Activated naive CD8-positive, alpha-beta T cell treated with anti-CD3 and anti-CD28 coated beads, Interleukin-2, amount 50 U/mL, for 24 hours (primary cell): ENCODE measurements at regions not wholly inside any gene's neighbourhood (a gene's known extent, or its start where the extent isn't known, plus 50 kb on each side); places are given as distances from the start of the nearest gene placed in this dataset.
"Not testable (repeated sequence)": the region's sequence is repeated elsewhere in the genome, so short reads cannot be mapped to it uniquely, and the experiment has no call there.

Experiments used
- ATAC-seq: fragments of 150-1000 bp; cut with Tn5 transposase; one replicate; pipeline ENCODE4 v1.10.0; 2021
- DNase-seq: peaks from one replicate; pipeline ENCODE4 v3.0.0; 2021
- H3K27ac Mint-ChIP-seq: one replicate; pipeline ENCODE4 v1.8.0; 2021; ENCODE audit warnings: mild to moderate bottlenecking, mixed read lengths
- H3K27me3 Mint-ChIP-seq: one replicate; pipeline ENCODE4 v1.8.0; 2021; ENCODE audit warnings: mixed read lengths
- H3K36me3 Mint-ChIP-seq: one replicate; pipeline ENCODE4 v1.8.0; 2021; ENCODE audit warnings: low read depth, mixed read lengths
- H3K4me1 Mint-ChIP-seq: one replicate; pipeline ENCODE4 v1.8.0; 2021; ENCODE audit warnings: mixed read lengths
- H3K4me3 Mint-ChIP-seq: one replicate; pipeline ENCODE4 v1.8.0; 2021; ENCODE audit warnings: mild to moderate bottlenecking, moderate library complexity, mixed read lengths
- H3K9me3 Mint-ChIP-seq: one replicate; pipeline ENCODE4 v1.8.0; 2021; ENCODE audit warnings: mixed read lengths

DNA sequence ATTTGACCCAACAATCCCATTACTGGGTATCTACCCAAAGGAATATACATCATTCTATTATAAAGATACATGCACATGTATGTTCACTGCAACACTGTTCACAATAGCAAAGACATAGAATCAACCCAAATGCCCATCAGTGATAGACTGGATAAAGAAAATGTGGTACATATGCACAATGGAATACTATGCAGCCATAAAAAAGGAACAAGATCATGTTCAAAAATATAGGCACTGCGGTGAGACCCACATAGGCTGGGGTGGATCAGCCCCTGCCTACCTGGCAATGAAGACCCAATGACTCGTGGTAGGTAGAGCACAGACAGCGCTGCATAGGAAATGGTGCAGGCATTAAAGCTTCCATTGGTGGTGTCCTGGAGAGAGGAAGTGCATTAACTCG is 88.6 kb upstream of the NFIL3 start:
- DNase-seq, H3K36me3 Mint-ChIP-seq, H3K27ac Mint-ChIP-seq, H3K4me1 Mint-ChIP-seq, H3K4me3 Mint-ChIP-seq, ATAC-seq, H3K9me3 Mint-ChIP-seq: not testable (repeated sequence)
- H3K27me3 Mint-ChIP-seq, result peaks cover 15% of the 10 kb centered on the region

DNA sequence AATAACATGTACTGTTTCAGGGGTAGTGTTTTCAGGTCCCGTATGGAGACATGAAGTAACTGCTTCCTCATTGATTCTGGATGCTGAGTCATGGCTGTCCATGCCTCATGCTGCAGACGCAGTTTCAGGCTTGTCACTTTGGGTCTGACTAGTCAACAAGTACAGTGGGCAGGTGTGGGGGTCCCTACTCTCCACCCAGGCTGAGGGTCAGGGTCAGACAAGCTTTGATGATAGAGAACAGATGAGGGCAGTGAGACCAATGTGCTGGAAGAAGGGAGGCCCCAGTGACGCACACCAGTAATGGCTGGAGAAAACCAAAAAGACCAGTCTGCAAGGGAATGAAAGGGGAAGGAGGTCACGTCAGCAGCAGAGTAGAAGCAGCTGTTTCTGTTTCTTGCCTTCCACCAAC is 80.0 kb upstream of the NFIL3 start:
- peaks cover 9% of the 10 kb centered on the region for H3K4me1 Mint-ChIP-seq
- H3K9me3 Mint-ChIP-seq, result no peaks in the 10 kb centered on the region
- ATAC-seq (peak; percentile 41), DNase-seq (no peak)
- peaks cover 14% of the 10 kb centered on the region for H3K27me3 Mint-ChIP-seq
- no peak overlapping the region for H3K27ac Mint-ChIP-seq
- no peaks in the 10 kb centered on the region for H3K36me3 Mint-ChIP-seq
- H3K4me3 Mint-ChIP-seq, result no peak overlapping the region

DNA sequence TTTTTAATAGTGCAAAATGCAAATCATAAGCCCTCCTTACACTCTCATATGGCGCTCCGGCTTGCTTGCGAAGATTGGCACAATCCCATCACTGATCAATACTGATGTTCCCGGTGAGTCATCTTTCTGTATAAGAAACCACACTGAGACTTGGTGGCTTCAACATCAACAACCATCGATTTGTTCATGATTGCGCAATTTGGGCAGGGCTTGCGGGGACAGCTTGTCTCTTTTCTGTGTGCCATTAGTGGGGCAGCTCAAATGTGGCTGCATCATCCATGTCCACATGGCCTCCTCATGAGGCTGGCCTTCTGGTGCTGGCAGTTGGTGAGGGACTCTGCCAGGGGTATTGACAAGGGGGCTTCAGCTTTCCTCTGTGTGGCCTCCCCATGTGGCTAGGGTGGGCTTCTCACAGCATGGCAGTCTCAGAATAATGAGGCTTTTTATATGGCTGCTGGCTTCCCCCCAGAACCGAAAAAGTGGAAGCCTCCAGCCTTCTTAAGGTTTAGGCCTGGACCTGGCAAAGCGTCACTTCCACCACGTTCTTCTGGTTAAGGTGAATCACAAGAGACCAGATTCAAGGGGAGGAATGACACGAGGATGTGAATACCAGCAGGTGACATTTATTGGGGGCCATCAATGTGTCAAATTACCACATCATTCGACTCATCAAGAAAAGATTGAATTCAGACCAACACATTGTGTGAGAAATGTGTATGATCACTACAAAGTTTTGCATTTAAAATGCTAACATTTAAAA is 79.5 kb upstream of the NFIL3 start:
- Mint-ChIP-seq H3K4me1 (peaks cover 9% of the 10 kb centered on the region), H3K27me3 (peaks cover 14% of the 10 kb centered on the region), H3K36me3 (no peaks in the 10 kb centered on the region), H3K9me3 (no peaks in the 10 kb centered on the region), H3K27ac (no peak overlapping the region), H3K4me3 (no peak overlapping the region)
- ATAC-seq (peak; percentile 66), DNase-seq (no peak)

DNA sequence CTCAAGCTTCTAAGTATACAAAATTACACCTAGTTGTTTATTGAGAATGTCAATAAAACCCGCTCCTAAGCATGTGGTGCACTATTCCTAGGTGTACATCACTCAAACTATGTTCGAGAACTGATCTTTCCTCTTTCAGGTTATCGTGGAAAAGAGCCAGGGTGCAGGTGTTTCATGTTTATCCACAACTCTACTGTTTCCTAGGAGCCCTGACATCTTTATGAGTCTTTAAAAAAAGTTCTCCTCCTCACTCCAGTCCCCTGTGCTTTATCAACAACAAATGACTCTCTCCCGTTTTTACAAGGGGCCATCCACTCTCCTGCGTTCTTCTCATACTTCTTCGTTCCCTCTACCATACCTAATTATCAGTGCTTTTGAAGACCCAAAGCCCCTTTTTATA is 78.8 kb upstream of the NFIL3 start:
- Mint-ChIP-seq H3K36me3 (no peaks in the 10 kb centered on the region), H3K27me3 (peaks cover 14% of the 10 kb centered on the region), H3K27ac (no peak overlapping the region), H3K9me3 (no peaks in the 10 kb centered on the region), H3K4me3 (no peak overlapping the region), H3K4me1 (peaks cover 9% of the 10 kb centered on the region)
- ATAC-seq (no peak), DNase-seq (no peak)

DNA sequence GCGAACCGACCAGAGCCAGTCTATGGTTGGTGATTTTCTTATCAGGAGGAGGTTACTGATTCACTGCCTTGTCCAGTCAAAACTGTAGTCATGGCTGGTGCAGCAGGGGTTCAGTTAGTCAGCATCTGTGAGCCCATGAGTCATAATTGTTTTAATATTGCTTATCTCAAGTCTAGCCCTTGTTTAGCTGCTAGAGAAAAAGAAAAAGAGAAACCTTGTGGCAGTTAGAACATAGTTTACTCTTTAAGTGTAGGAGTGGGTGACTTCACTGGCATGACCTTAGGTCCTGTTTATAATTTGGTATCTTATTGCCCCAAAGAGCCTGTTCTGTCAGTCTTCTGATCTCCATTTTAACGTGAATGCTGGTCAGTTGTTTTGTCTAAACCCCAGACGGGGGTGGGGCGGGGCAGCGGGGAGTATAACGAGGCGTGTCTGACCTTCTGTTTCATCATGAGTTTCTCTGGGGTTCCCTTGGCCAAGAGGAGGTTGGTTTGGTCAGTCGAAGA is 76.9 kb upstream of the NFIL3 start:
- no peaks in the 10 kb centered on the region for H3K36me3 Mint-ChIP-seq
- no peak for DNase-seq
- peak; percentile 74 for ATAC-seq
- no peaks in the 10 kb centered on the region for H3K9me3 Mint-ChIP-seq
- no peak overlapping the region for H3K4me3 Mint-ChIP-seq
- peaks cover 9% of the 10 kb centered on the region for H3K4me1 Mint-ChIP-seq
- H3K27me3 Mint-ChIP-seq, result peaks cover 21% of the 10 kb centered on the region
- H3K27ac Mint-ChIP-seq, result no peak overlapping the region

DNA sequence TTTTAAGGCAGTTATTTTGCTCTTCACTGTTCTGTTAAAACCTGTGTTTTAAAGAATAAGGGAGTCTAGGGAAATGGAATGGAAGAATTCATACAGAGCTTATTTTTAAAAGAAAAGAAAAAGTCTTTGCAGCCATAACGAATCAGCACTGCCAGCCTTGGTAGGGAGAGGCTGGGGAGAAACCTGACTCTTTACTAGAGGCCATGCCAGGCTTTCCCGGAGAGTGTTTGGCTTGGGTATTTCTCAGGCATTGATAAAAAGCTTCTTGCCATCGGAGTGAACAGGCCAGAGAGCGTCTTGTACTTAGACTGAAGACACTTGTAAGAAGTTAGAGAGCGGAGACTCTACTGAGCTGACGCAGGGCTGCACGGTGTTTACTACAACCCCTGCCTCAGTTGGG is 72.7 kb upstream of the NFIL3 start:
- peaks cover 6% of the 10 kb centered on the region for H3K4me1 Mint-ChIP-seq
- no peak for ATAC-seq

DNA sequence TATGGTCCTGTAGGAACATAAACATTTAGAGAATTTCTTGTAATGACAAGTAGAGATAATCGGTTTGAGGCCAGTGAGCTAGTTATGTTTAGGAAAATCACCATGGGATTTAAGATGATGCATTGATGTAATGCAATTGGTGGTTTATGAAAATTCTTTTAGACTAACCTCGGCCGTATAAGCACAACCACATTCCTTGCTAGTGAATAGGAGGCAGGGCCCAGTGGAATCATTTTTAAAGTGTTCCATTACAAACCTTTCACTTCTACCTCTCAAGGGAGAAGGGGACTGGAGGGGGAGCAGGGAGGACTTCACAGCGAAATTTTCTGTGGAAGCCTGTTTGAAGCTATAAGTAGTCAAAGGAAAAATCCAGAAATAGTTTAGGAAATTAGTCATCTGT is 71.8 kb upstream of the NFIL3 start:
- H3K4me3 Mint-ChIP-seq, result no peak overlapping the region
- peaks cover 2% of the 10 kb centered on the region for H3K4me1 Mint-ChIP-seq
- ATAC-seq (no peak), DNase-seq (no peak)
- peaks cover 33% of the 10 kb centered on the region for H3K27me3 Mint-ChIP-seq
- H3K9me3 Mint-ChIP-seq, result peaks cover 5% of the 10 kb centered on the region
- no peaks in the 10 kb centered on the region for H3K36me3 Mint-ChIP-seq
- no peak overlapping the region for H3K27ac Mint-ChIP-seq

More for the DNA sequence above, 72.7 kb upstream of the NFIL3 start:
- Mint-ChIP-seq H3K36me3 (no peaks in the 10 kb centered on the region), H3K9me3 (peaks cover 5% of the 10 kb centered on the region), H3K27me3 (peaks cover 31% of the 10 kb centered on the region), H3K27ac (no peak overlapping the region), H3K4me3 (no peak overlapping the region)
- no peak for DNase-seq

DNA sequence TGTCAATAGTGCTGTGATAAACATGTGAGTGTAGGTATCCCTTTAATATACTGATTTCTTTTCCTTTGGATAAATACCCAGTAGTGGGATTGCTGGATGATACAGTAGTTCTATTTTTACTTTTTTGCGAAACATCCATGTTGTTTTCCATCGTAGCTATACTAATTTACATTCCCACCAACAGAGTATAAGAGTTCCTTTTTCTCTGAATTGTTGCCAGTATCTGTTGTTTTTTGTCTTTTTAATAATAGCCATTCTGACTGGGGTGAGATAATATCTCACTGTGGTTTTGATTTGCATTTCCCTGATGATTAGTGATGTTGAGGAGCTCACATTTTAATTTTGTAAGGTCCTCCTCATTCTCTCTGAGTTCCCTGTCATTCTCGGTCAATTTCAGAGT is 71.1 kb upstream of the NFIL3 start:
- H3K4me3 Mint-ChIP-seq, result no peak overlapping the region
- ATAC-seq (no peak), DNase-seq (no peak)
- H3K27ac Mint-ChIP-seq, result no peak overlapping the region
- no peaks in the 10 kb centered on the region for H3K36me3 Mint-ChIP-seq
- H3K9me3 Mint-ChIP-seq, result peaks cover 5% of the 10 kb centered on the region
- no peaks in the 10 kb centered on the region for H3K4me1 Mint-ChIP-seq
- peaks cover 31% of the 10 kb centered on the region for H3K27me3 Mint-ChIP-seq

DNA sequence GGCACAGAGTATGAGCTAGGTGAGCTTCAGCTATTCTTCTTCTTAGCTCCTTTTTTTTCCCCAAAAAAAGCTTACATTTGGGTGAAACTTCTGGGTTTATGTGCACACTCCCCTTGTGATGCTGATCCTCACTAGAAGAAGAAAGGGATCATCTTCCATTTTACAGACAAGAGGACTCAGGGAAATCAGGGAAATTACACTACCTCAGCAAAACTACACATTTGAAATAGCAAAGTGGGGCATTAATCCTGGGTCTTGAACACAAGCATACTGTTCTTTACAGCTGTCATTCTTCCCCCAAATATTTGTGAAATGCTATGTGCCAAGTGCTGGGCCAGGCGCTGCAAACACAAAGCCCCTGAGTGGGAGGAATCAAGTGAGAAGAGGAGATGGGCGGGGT is 68.6 kb upstream of the NFIL3 start:
- Mint-ChIP-seq H3K36me3 (no peaks in the 10 kb centered on the region), H3K27me3 (peaks cover 25% of the 10 kb centered on the region), H3K9me3 (peaks cover 5% of the 10 kb centered on the region), H3K4me1 (peaks cover 3% of the 10 kb centered on the region), H3K27ac (no peak overlapping the region), H3K4me3 (no peak overlapping the region)
- DNase-seq (no peak), ATAC-seq (no peak)

DNA sequence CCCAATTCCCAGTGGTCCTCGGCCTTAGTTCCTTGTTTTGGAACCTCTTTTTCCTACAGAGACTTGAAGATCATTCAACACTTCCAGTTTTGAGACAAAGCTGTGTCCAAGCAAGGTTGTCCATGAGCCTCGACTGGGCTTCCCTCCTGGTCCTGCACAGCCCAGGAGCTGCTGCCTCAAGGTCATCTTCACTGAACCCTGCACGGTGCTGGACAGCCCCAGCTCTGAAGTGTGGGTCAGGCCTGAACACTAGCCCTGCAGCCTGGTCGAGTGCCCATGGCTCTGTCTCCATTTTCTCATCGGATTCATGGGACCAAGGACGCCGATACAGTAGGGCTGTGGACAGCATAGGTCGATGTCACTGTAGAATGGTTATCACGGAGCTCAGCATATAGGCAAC is 68.0 kb upstream of the NFIL3 start:
- peaks cover 5% of the 10 kb centered on the region for H3K9me3 Mint-ChIP-seq
- peaks cover 21% of the 10 kb centered on the region for H3K27me3 Mint-ChIP-seq
- DNase-seq (no peak), ATAC-seq (no peak)
- H3K27ac Mint-ChIP-seq, result no peak overlapping the region
- H3K36me3 Mint-ChIP-seq, result no peaks in the 10 kb centered on the region
- H3K4me3 Mint-ChIP-seq, result no peak overlapping the region
- peaks cover 3% of the 10 kb centered on the region for H3K4me1 Mint-ChIP-seq

DNA sequence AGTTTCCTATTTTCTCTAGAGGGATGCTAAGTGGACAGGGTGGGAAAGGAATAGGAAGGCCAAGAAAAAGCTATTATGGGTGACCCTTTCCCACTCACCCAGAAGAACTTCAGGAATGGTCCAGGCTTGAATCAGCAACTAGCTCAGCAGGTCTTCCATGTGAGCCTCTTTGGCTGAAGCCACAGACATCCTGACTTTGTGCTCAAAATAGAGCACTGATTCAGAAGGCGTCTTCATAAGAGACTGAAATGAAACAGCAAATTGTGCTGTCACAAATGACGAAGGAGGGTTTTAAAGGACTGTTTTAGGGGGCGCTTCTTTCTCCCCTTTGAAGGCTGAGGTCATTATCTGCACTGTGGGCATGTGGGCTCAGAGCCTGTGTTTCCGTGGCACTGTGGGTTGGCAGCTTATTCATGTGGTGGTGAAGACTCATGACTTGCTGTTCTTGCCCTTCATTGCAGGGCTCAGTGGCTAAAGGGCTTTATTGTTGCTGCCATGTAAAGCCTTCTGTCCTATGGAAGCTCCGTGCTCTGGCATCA is 65.8 kb upstream of the NFIL3 start:
- Mint-ChIP-seq H3K9me3 (peaks cover 2% of the 10 kb centered on the region), H3K27me3 (peaks cover 20% of the 10 kb centered on the region), H3K27ac (no peak overlapping the region), H3K4me1 (peaks cover 3% of the 10 kb centered on the region), H3K4me3 (no peak overlapping the region), H3K36me3 (no peaks in the 10 kb centered on the region)
- ATAC-seq (peak; percentile 71), DNase-seq (no peak)

DNA sequence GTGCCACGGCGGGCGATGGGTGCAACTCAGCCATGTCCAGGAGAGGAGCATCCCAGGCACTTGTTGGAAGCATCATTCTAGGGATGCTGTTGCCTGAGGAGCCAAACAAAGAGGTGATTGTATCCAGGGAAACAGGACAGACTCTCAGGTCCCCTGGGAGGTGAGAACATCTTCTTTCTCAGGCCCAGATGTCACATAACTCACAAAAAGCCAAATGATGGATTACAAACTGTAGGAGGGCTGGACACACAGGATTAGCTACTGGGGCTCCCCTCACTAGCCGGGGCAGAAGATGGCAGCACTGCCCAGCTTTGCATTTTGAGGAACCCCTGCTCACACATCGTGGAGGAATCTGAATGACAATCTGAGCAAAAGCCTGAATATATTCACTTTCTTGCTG is 64.7 kb upstream of the NFIL3 start:
- ATAC-seq (no peak), DNase-seq (no peak)
- no peak overlapping the region for H3K4me3 Mint-ChIP-seq
- H3K4me1 Mint-ChIP-seq, result peaks cover 3% of the 10 kb centered on the region
- no peak overlapping the region for H3K27ac Mint-ChIP-seq
- no peaks in the 10 kb centered on the region for H3K9me3 Mint-ChIP-seq
- no peaks in the 10 kb centered on the region for H3K36me3 Mint-ChIP-seq
- H3K27me3 Mint-ChIP-seq, result peaks cover 22% of the 10 kb centered on the region

DNA sequence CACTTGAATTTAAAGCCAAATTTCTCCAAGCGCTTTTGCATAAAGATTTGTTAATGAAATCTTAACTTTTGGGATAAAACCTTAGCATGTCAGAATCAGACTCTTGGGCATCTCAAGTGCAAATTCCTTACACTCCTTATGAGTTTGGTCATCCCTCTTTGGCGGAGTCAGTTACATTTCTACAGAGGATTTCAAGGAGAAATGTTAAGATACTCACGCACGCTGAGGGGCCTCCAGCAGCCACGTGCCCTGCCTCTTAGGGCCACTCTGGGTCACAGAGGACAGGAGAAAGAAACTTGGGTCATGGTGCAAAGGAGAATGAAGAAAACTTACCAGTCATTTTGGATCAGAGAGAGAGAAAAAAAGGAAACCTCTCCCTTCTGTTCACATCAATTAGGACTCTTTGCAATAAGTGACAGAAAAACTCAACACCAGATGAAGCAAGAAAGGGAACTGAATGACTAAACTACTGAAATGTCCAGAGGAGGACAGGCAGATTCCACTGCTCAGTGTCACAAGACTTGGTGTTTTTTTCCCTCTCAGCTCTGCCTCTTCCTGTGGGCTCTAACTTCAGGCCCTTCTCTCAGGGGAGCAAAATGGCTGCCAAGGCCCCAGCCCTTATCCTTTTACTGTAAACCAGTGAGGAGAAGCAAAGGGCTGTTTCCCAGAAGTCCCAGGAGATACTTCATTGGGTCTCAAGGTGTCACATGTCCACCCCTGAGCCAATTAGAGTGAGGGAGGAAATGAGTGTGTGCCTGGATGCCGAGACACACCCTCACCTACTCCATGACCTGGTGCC is 63.3 kb upstream of the NFIL3 start:
- H3K27ac Mint-ChIP-seq, result no peak overlapping the region
- H3K36me3 Mint-ChIP-seq, result no peaks in the 10 kb centered on the region
- H3K27me3 Mint-ChIP-seq, result peaks cover 18% of the 10 kb centered on the region
- H3K4me1 Mint-ChIP-seq, result peaks cover 3% of the 10 kb centered on the region
- no peaks in the 10 kb centered on the region for H3K9me3 Mint-ChIP-seq
- no peak overlapping the region for H3K4me3 Mint-ChIP-seq
- no peak for ATAC-seq
- no peak for DNase-seq

DNA sequence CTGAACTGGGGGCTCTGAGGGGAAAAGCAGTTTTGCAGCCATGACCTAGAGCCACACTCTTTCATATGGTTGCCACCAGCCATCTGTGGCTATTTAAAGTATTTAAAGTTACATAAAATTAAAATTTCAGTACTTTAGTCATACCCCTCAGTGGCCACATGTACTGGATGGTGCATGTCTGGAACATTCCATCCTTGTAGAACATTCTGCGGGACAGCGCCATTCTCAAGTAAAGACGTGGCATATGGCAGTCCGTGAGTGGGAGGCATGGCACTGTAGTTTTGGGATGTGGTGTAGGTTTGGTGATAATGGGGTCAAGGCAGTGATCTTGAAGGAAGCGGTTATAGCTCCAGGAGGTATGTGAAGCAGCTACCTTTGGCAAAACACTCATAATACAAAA is 61.4 kb upstream of the NFIL3 start:
- Mint-ChIP-seq H3K4me3 (no peak overlapping the region), H3K4me1 (peaks cover 3% of the 10 kb centered on the region), H3K27me3 (peaks cover 16% of the 10 kb centered on the region), H3K27ac (no peak overlapping the region), H3K36me3 (no peaks in the 10 kb centered on the region), H3K9me3 (no peaks in the 10 kb centered on the region)
- ATAC-seq (no peak), DNase-seq (no peak)

DNA sequence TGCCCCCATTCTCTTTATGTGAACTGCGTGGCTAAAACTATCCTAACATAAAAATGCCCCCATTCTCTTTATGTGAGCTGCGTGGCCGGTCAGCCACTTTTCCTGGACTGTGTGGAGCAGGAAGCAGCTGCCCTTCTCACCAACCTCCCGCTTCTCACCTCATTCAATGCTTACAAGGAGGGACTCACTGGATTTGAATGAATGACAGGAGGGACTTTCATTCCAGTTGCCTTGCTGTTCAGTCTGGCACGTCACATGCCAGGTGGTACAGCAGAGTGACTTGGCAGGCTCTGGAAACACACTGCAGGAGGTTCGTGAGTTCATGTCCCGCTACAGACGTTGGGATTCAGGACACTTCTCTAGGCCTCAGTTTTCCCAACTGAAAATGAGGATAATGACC is 60.2 kb upstream of the NFIL3 start:
- Mint-ChIP-seq H3K27me3 (peaks cover 16% of the 10 kb centered on the region), H3K27ac (no peak overlapping the region), H3K4me1 (no peaks in the 10 kb centered on the region), H3K4me3 (no peak overlapping the region), H3K36me3 (no peaks in the 10 kb centered on the region), H3K9me3 (no peaks in the 10 kb centered on the region)
- DNase-seq, result no peak
- ATAC-seq, result no peak
